ENCODE measurements at regions not wholly inside any gene's neighbourhood (a gene's known extent, or its start where the extent isn't known, plus 50 kb on each side); places are given as distances from the start of the nearest gene placed in this dataset.

DNA sequence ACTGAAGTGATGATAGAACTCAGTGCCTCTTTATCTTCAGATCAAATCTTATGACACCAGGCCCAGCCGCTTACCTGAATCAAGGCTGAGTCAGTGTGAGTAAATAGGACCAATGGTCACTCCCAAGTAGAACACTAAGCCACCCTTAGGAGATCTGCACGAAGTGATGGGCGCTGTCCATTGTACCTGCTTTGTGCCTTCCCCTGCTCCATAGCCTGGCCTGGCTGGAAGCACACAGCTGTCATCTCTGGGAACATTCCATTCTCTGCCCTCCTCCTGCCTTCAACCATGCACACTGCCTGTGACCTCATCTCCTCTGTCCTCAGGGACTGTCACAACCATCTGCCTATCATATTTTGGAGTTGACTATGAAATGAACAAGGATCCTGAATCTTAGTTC is 279.5 kb upstream of the ASIC2 start:
- TF ChIP-seq YY1 (IDR thresholded peaks at IDR 0.05; ENCODE audit: low read depth, low read length) (no peak), RAD51 (IDR thresholded peaks at IDR 0.05) (no peak), IKZF1 (conservative IDR thresholded peaks at IDR 0.05) (no peak), KLF5 (IDR thresholded peaks at IDR 0.05; ENCODE audit: partially characterized antibody) (no peak), SMC3 (IDR thresholded peaks at IDR 0.05; ENCODE audit: borderline replicate concordance, low read length) (no peak), NFYB (IDR thresholded peaks at IDR 0.05; ENCODE audit: insufficient read depth, low read depth, low read length) (no peak), HCFC1 (IDR thresholded peaks at IDR 0.05; ENCODE audit: low read length) (no peak), SRF (IDR thresholded peaks at IDR 0.05; ENCODE audit: low read depth in 2 of 2, low read length in 2 of 2) (no peak), HDAC2 (IDR thresholded peaks at IDR 0.05) (no peak), POLR2A (IDR thresholded peaks at IDR 0.05; ENCODE audit: low read depth, low read length) (no peak), SREBF1 (IDR thresholded peaks at IDR 0.05; ENCODE audit: low read length) (no peak)
- TF ChIP-seq, protein P1, sequence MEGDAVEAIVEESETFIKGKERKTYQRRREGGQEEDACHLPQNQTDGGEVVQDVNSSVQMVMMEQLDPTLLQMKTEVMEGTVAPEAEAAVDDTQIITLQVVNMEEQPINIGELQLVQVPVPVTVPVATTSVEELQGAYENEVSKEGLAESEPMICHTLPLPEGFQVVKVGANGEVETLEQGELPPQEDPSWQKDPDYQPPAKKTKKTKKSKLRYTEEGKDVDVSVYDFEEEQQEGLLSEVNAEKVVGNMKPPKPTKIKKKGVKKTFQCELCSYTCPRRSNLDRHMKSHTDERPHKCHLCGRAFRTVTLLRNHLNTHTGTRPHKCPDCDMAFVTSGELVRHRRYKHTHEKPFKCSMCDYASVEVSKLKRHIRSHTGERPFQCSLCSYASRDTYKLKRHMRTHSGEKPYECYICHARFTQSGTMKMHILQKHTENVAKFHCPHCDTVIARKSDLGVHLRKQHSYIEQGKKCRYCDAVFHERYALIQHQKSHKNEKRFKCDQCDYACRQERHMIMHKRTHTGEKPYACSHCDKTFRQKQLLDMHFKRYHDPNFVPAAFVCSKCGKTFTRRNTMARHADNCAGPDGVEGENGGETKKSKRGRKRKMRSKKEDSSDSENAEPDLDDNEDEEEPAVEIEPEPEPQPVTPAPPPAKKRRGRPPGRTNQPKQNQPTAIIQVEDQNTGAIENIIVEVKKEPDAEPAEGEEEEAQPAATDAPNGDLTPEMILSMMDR (IDR thresholded peaks at IDR 0.05 in 2 of 3, conservative IDR thresholded peaks at IDR 0.05 in 1 of 3; ENCODE audit: control insufficient read depth in 2 of 3, extremely low read depth in 1 of 3, insufficient read depth in 1 of 3, low read depth in 3 of 3, low read length in 3 of 3) = no peak

Data from GM12878 (cell line).